A549 (cell line): ENCODE measurements at regions not wholly inside any gene's neighbourhood (a gene's known extent, or its start where the extent isn't known, plus 50 kb on each side); places are given as distances from the start of the nearest gene placed in this dataset.

ENCODE experiments used
- ATAC-seq, 2 experiments: fragments of 200-7000 bp in 1 of 2; fragments of >200 bp in 1 of 2; cut with Nextera tagmentation in 1 of 2; cut with Tn5 transposase in 1 of 2; 3 replicates each; pipeline versions ENCODE4 v1.8.0 to v1.9.1; 2018 to 2020; ENCODE audit warnings: mild to moderate bottlenecking in 1 of 2, moderate library complexity in 1 of 2
- CTCF ChIA-PET: fragments of 300-600 bp; sonication (Branson Sonifier 250); formaldehyde crosslinking; extraction: SDS; loops from one replicate; lab custom pipeline; 2021; ENCODE audit warnings: antibody characterized with exemption, inconsistent platforms; lab: Yijun Ruan, JAX
- POLR2A ChIA-PET: fragments of 350-600 bp; formaldehyde crosslinking; extraction: SDS; loops from one replicate; lab custom pipeline; 2021; ENCODE audit warnings: antibody characterized with exemption, inconsistent platforms; lab: Yijun Ruan, JAX
- DNase-seq, 2 experiments: peaks; one replicate each; pipeline versions ENCODE4 v3.0.0 to v3.0.0-alpha.2; 2011 to 2016; ENCODE audit warnings: low read depth in 1 of 2, low spot score in 1 of 2
- FAIRE-seq: peaks from 2 replicates; lab custom pipeline; 2011; peaks lifted over from hg19 to GRCh38; lab: Jason Lieb, UNC
- H3K27ac ChIP-seq, 2 experiments: fragments of >200 bp; sonication (Bioruptor Twin); formaldehyde crosslinking; 3 replicates each; pipeline ENCODE4 v1.5.1; 2016 to 2017
- H3K4me1 ChIP-seq: fragments of >200 bp; sonication (Bioruptor Twin); formaldehyde crosslinking; 3 replicates; pipeline ENCODE4 v1.6.1; 2016
- H3K4me2 ChIP-seq: fragments of >200 bp; sonication (Bioruptor Twin); formaldehyde crosslinking; 3 replicates; pipeline ENCODE4 v1.6.1; 2016
- H3K4me3 ChIP-seq: fragments of >200 bp; sonication (Bioruptor Twin); formaldehyde crosslinking; 3 replicates; pipeline ENCODE4 v1.5.1; 2016
- H3K9me3 ChIP-seq: fragments of >200 bp; sonication (Bioruptor Twin); formaldehyde crosslinking; 3 replicates; pipeline ENCODE4 v1.6.1; 2016
- BCL3 ChIP-seq: fragments of >200 bp; sonication (Bioruptor Twin); formaldehyde crosslinking; IDR thresholded peaks from 3 replicates; pipeline ENCODE4 v1.6.1; 2016
- BHLHE40 ChIP-seq: IDR thresholded peaks from 2 replicates; pipeline ENCODE4 v1.6.1; 2012; ENCODE audit warnings: low read depth, low read length, inconsistent platforms
- CBX2 ChIP-seq: fragments of 200-600 bp; sonication (generic); IDR thresholded peaks from 2 replicates; pipeline ENCODE4 v1.6.1; 2016; ENCODE audit warnings: low read depth, mild to moderate bottlenecking, borderline replicate concordance
- HDAC2 ChIP-seq: fragments of 200-600 bp; sonication (generic); IDR thresholded peaks from 2 replicates; pipeline ENCODE4 v1.6.1; 2016
- JUNB ChIP-seq: fragments of >200 bp; sonication (Bioruptor Twin); formaldehyde crosslinking; IDR thresholded peaks from 2 replicates; pipeline ENCODE4 v1.6.1; 2016
- KDM5A ChIP-seq: fragments of 200-600 bp; sonication (generic); IDR thresholded peaks from 2 replicates; pipeline ENCODE4 v1.6.1; 2016; ENCODE audit warnings: antibody characterized with exemption, mild to moderate bottlenecking
- MAZ ChIP-seq: fragments of 150-350 bp; IDR thresholded peaks from 2 replicates; pipeline ENCODE4 v1.6.1; 2014; ENCODE audit warnings: antibody characterized with exemption, low read depth, low read length, borderline replicate concordance
- PBX3 ChIP-seq: IDR thresholded peaks from 2 replicates; pipeline ENCODE4 v1.6.1; 2012
- PHF8 ChIP-seq: fragments of 200-600 bp; sonication (generic); IDR thresholded peaks from 2 replicates; pipeline ENCODE4 v1.6.1; 2016; ENCODE audit warnings: low read depth, mild to moderate bottlenecking, antibody characterized with exemption, moderate library complexity, borderline replicate concordance
- POLR2A ChIP-seq: IDR thresholded peaks from 2 replicates; pipeline ENCODE4 v1.6.1; 2012; ENCODE audit warnings: mild to moderate bottlenecking, low read length
- POLR2AphosphoS2 ChIP-seq: conservative IDR thresholded peaks from 2 replicates; pipeline ENCODE4 v1.6.1; 2012; ENCODE audit warnings: low read length, improper control_type of control experiment, inconsistent platforms
- RCOR1 ChIP-seq: fragments of 150-350 bp; IDR thresholded peaks from 2 replicates; pipeline ENCODE4 v1.6.1; 2014; ENCODE audit warnings: antibody characterized with exemption, low read length, low read depth
- REST ChIP-seq: fragments of 200-600 bp; sonication (generic); IDR thresholded peaks from 2 replicates; pipeline ENCODE4 v1.6.1; 2016; ENCODE audit warnings: antibody characterized with exemption, mild to moderate bottlenecking, moderate library complexity
- RNF2 ChIP-seq: fragments of 200-600 bp; sonication (generic); IDR thresholded peaks from 2 replicates; pipeline ENCODE4 v1.6.1; 2016; ENCODE audit warnings: low read depth, mild to moderate bottlenecking, antibody characterized with exemption, moderate library complexity, borderline replicate concordance
- SMC3 ChIP-seq: fragments of >200 bp; sonication (Bioruptor Twin); formaldehyde crosslinking; IDR thresholded peaks from 3 replicates; pipeline ENCODE4 v1.6.1; 2018; ENCODE audit warnings: inconsistent platforms
- ZC3H11A ChIP-seq: fragments of 450-650 bp; IDR thresholded peaks from 2 replicates; pipeline ENCODE4 v1.6.1; 2014; ENCODE audit warnings: antibody characterized with exemption, mild to moderate bottlenecking
- ZFP36 ChIP-seq: fragments of 450-650 bp; IDR thresholded peaks from 2 replicates; pipeline ENCODE4 v1.6.1; 2014; ENCODE audit warnings: borderline replicate concordance; ENCODE audit not compliant: partially characterized antibody
- WGBS: methylation state at CpG from one replicate; pipeline ENCODE4 v1.1.6; 2017; ENCODE audit errors: missing lambda C conversion rate; 5-methylcytosine and 5-hydroxymethylcytosine counted together

- WGBS = 28% methylated on average over 8 of the region's 8 CpGs
- FAIRE-seq (no peak), DNase-seq (no peak), ATAC-seq (no peak)
- no peak overlapping the region for H3K4me3 ChIP-seq
- no peak for TF ChIP-seq ZFP36
- no peak for TF ChIP-seq KDM5A
- TF ChIP-seq MAZ = no peak
- POLR2A ChIA-PET = interaction anchor here (0.5 kb wide), 1 partner anchor 16 kb away, joined by 3 read pairs; no protein-coding TSS in a partner anchor
- no peaks in the 10 kb centered on the region for H3K4me1 ChIP-seq
- no peak overlapping the region for H3K27ac ChIP-seq
- CTCF ChIA-PET = interaction anchor here (1.3 to 1.6 kb wide), 2 partner anchors 10 to 58 kb away, joined by 3 to 5 read pairs; no protein-coding TSS in a partner anchor
- H3K9me3 ChIP-seq = no peaks in the 10 kb centered on the region
- no peak overlapping the region for H3K4me2 ChIP-seq
These were observed 1025.7 kb upstream of the TMEM132C start for GRCh38 chr12:127241072-127241817.

GRCh38 chr12:127245009-127245408 is 1022.0 kb upstream of the TMEM132C start:
- no peak for TF ChIP-seq JUNB
- TF ChIP-seq ZC3H11A = no peak
- TF ChIP-seq BCL3 = no peak
- TF ChIP-seq CBX2 = no peak
- TF ChIP-seq BHLHE40 = no peak
- TF ChIP-seq, all 56 proteins: peak for 0
- 30% methylated on average over 1 of the region's 1 CpG for WGBS
- FAIRE-seq (no peak), ATAC-seq (no peak), DNase-seq (no peak)
- H3K4me1 ChIP-seq = no peaks in the 10 kb centered on the region
- no peak overlapping the region for H3K27ac ChIP-seq
- ChIA-PET POLR2A (no interaction called here), CTCF (no interaction called here)
- no peaks in the 10 kb centered on the region for H3K9me3 ChIP-seq
- no peak overlapping the region for H3K4me2 ChIP-seq
- no peak overlapping the region for H3K4me3 ChIP-seq

GRCh38 chr12:127245437-127245836 is 1021.5 kb upstream of the TMEM132C start:
- FAIRE-seq = no peak
- no peaks in the 10 kb centered on the region for H3K9me3 ChIP-seq
- ChIA-PET POLR2A (no interaction called here), CTCF (no interaction called here)
- H3K27ac ChIP-seq = no peak overlapping the region
- no peak for DNase-seq
- no peaks in the 10 kb centered on the region for H3K4me1 ChIP-seq
- H3K4me2 ChIP-seq = no peak overlapping the region
- no peak for ATAC-seq
- 41% methylated on average over 2 of the region's 2 CpGs for WGBS
- H3K4me3 ChIP-seq = no peak overlapping the region
- TF ChIP-seq ZC3H11A (no peak), PBX3 (no peak), HDAC2 (no peak), POLR2A (no peak), POLR2AphosphoS2 (no peak), RNF2 (no peak), SMC3 (no peak), RCOR1 (no peak), PHF8 (no peak), REST (no peak)
